GM18907 (cell line): ENCODE measurements at regions not wholly inside any gene's neighbourhood (a gene's known extent, or its start where the extent isn't known, plus 50 kb on each side); places are given as distances from the start of the nearest gene placed in this dataset.
"Not testable (repeated sequence)": the region's sequence is repeated elsewhere in the genome, so short reads cannot be mapped to it uniquely, and the experiment has no call there.

ENCODE experiments used
- ATAC-seq: cut with Tn5 transposase; IDR thresholded peaks from one replicate; pipeline ENCODE4 v1.9.1; 2021; ENCODE audit warnings: mild to moderate bottlenecking, moderate library complexity; ENCODE audit not compliant: unreplicated experiment

DNA sequence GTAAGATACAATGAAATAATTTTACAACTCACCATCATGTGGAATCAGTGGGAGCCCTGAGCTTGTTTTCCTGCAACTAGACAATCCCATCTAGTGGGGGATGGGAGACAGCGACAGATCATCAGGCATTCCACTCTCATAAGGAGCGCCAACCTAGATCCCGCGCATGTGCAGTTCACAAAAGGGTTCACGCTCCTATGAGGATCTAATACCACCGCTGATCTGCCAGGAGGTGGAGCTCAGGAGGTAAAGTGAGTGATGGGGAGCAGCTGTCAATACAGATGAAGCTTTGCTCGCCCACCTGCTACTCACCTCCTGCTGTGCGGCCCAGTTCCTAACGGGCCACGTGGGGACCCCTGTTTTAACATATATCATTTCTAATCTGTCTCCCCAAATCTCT, 165.7 kb upstream of the MXRA5 start:
- not testable (repeated sequence) for ATAC-seq

DNA sequence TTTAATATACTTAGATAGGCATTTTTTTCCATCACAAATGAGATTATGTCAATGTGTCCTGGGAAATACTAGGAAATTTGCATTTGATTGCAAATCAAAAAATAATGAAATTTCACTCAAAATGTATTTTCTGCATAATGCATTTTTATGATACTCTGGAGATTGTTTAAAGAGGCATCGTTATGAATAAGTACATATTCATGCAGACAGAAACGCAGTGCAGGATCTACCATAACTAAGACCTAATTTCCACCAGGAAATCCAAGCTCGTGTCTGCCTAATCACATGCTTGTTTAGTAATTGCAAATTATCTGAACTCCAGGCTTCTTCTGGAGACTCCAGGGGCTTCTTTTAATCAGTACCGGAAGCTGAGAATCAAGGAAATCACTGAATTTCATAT, 163.5 kb upstream of the MXRA5 start:
- ATAC-seq, result no peak

DNA sequence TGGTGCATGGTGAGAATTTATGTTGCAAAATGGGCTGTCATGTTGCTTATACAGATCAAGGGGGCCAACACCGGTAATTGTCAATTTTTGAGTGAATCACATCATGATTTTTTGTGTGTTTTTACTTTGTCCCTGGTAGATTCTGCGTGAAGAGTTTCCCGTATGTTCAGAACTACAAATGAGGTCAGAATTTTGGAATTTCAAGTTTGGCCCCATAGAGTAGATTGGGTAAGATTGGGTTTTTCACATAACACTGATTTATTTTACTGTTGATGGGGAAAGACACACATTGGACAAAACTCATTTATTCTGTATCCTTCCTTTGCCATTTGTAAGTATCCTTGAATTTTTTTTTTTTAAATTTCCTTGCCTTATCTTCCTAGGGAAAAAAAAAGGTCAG, 158.5 kb upstream of the MXRA5 start:
- ATAC-seq, result no peak

DNA sequence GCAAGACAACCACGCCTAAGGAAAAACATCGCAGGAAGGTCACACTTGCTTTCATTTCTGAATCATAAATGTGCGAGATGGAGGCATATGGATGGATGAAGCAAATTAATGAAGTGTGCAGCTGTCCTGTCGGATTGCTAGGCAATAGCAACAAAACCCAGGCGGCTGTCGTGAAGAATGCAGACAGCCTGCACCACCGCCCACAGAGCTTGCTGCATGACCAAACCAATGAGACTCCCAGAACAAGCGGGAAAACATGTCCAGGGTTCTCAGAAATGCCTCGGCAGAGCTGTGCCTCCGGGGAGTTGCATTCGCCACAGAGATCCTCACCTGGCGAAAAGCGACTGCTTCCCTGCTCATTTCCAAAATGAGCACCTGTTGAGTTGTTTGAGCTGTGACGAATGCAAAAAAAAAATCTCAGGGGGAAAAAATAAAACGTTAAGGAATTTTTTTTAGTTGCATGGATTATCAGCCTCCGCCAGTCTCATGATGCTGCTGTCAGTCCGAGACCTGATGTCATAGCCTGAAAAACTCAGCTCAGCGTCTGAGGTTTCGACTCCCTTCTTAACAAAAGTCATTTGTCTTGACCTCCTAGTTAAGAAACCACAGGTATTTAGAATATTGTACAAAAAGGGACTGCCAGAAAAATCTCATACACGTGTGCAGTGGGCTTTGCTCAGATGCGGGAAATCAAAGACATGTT, 155.5 kb upstream of the MXRA5 start:
- ATAC-seq, result no peak

DNA sequence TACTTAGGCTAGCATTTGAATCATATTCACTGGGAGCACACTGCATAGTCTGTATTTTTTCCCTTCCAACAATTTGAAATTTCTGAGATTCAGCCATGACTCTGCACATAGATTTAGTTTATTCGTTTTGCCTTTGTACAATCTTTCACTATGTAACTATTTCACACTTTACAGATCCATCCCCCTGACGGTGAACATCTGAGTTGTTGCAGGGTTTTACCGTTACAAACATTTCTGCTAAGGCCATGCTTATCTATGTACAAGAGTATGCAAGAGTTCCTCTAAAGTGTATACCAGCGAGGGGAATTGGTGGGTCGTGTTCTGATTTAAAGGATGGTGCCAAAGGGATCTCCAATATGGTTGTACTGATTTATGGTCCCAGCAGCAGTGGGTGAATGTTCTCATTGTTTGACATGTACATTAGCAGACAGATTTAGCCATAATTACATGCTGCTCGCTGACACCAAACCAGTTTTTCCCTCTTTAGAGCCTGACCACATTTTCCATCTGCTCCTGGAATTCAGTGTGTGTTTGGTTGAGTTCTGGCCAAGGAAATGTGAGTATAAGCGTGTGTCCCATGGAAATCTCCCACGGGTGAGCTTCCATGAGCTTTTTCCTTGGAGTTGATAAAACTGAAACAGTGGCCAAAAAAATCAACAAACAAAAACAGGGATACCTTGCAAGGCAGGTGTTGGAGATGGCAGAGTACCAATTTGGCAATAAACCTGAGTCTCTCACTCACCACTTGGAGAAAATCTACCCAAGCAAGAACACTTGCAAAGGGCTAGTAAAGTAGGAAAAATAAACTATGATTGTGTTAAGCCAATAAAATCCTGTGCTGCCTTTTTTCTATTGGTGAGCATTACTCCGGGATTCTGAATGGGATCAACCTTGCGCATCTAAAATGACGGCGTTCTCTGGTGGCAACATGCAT, 149.7 kb upstream of the MXRA5 start:
- ATAC-seq, result not testable (repeated sequence)

DNA sequence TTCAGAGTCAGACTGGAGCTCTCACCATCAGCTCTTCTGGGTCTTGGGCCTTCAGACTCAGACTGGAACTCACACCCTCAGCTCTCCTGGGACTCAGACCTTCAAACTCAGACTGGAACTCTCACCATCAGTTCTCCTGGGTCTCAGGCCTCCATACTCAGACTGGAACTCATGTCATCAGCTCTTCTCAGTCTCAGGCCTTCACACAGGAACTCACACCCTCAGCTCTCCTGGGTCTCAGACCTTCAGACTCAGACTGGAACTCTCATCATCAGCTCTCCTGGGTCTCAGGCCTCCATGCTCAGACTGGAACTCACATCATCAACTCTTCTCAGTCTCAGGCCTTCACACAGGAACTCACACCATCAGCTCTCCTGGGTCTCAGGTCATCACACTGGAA, 147.2 kb upstream of the MXRA5 start:
- no peak for ATAC-seq

DNA sequence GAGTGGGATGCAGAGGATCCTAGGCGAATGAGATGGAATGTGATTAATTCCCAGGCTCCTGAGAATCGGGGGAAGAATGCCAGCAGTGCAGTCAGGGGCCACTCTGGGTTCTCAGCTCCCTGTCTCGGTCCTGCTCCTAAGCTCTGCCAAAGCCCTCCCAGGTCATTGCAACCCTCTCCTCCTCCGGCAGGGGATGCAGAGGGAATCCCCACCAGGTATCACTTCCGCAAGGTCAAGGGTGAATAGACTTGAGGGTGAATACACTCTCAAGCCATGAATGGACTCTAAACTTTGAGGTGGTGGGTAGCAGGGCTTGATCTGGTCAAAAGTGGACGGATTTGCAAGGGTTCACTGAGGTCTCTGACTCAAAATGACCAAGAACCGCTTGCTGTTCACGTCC, 139.3 kb upstream of the MXRA5 start:
- no peak for ATAC-seq

DNA sequence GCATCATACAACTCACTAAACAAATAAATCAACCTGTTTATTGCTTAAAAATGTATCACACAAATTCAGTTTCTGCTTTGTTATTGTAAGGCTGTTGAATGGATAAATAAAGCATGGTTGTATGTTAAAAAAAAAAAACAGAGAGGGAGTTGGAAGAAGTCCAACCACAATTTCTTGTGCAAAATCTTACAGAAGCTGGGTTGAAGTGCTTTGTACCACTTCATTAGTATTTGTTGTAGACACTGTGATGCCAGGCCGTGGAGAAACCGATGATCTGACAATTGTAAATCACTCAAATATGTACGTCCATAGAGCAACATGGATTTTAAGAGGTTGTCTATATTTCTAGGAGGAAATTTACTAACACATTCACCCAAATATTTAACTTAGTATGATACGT, 132.6 kb upstream of the MXRA5 start:
- ATAC-seq, result no peak

DNA sequence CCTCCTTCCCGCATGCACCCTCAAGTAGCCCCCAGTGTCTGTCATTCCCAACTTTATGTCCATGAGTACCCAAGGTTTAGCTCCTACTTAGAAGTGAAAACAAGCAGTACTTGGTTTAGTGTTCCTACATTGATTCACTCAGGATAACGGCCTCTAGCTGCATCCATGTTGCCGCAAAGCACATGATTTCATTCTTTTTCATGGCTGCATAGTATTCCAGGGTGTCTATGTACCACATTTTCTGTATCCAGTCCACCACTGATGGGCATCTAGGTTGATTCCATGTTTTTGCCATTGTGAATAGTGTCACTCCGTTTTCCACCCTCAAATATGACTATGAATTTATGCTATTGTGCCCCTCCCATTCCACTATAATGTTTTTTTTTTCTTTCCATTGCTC, 130.5 kb upstream of the MXRA5 start:
- no peak for ATAC-seq

DNA sequence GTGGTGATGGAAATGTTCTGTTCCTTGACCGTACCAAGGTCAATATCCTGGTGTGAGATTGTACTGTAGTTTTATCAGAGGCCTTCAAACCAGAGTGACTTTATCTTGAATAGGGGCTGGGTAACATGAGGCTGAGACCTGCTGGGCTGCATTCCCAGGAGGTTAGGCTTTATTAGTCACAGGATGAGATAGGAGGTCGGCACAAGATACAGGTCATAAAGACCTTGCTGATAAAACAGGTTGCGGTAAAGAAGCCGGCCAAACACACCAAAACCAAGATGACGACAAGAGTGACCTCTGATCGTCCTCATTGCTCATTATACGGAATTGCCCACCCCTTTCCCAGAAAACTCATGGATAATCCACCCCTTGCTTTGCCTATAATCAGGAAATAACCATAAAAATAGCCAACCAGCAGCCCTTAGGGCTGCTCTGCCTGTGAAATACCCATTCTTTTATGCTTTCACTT, 123.8 kb upstream of the MXRA5 start:
- ATAC-seq, result not testable (repeated sequence)

DNA sequence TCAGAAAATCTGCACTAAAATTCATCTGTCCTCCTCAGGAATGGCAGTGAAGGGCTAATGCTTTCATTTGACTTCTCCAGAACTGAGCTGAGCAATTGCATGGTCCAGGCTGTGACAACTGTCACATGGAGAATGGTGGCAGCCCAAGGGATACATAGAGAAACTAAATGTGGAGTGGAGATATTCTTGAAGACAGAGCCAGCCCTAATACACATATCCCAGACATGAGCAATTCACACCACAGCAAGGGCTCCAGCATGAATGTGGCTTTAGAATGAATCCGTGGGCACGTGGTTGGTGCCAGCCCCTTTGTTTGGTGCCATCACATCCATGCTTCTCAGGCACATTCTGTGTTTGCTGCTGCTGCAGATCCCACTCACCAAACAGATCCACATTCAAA, 121.6 kb upstream of the MXRA5 start:
- ATAC-seq, result no peak

DNA sequence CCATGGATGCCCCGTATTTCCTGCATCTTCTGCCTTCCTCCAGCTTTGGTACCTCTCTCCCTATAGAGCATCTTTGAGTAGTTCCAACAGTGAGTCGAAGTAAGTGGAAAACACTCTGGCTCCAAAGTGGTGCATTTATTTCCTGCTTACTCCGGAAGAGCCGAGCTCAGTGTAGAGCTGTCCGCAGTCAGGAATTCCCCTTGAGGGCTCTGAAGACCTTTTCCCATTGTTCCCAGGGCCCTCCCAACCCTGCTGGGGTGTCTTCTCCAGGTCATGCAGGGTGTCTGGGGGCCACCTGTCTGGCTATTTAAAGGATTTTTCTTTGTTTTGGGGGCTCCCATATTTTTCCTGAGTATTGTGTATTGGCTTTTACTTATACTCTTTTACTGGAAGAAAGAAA, 118.6 kb upstream of the MXRA5 start:
- ATAC-seq, result no peak

DNA sequence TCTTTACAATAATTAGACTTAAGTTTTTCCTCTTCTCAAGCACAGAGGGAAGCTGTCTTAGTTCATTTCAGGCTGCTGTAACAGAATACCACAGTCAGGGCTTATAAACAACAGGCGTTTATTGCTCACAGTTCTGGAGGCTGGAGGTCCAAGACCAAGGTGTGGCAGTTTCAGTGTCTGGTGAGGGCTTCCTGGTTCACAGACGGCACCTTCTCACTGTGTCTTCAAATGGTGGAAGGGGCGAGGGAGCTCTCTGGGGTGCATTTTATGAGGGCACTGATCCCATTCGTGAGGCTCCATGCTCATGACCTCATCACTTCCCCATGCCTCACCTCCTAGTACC, 115.7 kb upstream of the MXRA5 start:
- no peak for ATAC-seq

DNA sequence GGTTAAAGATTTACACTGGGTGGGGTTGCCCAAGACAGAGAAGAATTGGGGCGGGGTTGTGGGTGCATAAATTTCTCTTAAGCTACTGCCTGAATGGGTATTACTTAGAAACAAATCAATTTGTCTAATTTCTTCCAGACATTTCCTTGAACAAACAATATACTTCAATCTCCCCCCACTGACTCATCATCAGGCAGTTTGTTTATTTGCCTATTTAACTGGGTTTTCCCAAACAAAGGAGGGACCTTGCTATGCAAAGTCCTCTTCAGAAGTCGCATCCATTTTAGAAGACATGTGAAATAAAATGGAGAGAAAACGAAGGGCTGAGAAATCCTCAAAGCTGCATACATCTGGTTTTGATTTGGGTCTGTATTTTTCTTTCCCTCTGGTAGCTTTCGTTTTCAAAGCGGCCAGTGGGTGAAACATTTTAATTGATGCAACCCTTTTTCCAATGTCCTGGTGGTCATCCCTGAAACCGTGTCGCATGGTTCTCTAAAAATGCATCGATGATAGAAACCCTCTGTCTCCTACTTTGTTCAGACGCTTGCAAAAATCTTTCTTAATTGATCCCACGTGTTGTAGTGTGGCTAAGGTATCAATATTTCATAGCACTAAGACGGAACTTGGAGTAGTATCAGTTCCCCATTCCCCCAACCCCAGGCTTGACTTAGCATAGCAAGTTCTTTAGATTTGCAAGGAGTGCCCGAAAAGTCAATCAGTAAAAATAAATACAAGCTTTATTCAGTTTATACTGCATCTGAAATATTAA, 115.1 kb upstream of the MXRA5 start:
- ATAC-seq, result peak; percentile 46

DNA sequence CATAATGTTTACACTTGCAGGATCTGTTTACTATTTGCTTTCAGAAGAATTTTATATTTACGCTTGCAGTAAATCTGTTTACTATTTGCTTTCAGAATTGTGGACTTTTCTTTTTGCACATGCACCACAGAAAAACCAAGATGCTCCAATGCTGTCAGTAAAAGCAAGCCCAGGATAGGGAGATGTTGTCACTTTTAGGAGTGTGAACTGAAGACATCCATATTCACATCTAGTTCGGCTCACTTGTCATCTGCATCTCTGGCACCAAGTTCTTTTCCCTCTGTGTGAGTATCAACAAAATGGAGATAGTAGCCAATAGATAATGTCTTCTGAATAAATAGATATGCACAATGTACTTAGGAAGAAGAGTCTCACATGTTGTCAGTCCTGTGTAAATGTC, 109.3 kb upstream of the MXRA5 start:
- ATAC-seq, result no peak

DNA sequence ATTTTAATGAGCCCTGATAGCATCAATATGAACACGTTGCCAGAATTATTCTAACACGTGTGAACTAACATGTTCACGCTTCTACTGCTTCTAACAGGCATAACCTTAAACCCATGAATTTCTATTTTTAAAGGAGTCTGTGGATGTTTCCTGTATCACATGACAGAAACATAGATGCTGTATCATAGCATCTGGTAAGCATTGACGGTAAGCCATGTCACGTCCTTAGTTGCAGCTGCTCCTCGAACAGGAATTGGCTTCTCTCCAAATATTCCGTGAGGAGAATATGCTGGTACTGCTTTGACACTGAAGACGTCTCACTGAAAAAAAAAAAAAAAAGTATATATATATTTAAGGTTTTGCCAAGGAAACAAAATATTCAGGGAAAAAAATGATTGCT, 105.1 kb upstream of the MXRA5 start:
- no peak for ATAC-seq

DNA sequence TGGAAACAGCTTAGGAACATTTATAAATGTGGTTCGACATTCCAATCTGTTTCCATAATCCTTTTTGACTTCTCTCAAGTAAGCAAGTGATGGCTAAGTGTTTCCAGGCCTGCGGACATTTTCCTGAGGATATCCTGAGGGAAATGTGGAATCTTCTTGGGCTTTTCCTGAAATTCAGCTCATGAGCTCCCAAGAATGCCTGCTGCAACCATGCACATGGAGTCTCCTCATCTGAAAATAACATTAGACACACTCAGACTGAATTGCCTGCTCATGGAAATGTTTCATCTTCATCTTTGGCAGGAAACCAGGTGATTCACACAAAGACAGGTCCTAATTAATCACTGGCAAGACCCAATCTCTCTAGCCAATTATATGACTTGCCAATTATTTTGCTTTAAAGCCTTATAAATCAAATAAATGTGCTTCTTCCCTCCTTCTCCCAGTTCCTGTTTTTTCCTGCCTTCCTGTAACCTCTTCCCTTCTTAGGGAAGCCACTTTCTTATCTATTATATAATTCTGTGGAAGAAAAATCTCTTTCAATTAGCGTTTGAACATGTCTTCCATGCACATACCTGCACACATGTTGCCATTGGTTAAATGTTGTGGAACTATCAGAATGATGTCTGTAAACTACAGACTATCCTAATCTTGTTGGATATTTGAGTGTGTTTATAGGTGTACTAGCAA, 104.6 kb upstream of the MXRA5 start:
- ATAC-seq, result no peak

DNA sequence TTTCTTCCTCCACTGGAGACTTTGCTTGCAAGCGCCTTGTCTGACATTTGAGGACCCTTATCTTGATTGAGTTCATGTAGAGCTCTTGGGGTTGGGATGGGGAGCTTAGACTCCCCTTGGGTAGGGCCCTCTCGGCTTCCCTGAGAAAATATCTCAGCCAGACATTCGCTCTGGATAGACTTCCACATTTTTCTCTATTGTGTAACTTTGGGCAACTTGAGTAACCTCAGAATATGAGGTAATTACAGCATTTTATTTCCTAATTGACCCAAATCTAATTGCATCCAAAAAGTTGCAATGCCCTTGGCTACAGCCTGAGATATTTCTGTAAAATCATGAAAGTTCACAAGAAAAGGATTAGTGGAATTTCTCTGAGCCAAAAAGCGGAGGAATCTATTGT, 102.8 kb upstream of the MXRA5 start:
- no peak for ATAC-seq

DNA sequence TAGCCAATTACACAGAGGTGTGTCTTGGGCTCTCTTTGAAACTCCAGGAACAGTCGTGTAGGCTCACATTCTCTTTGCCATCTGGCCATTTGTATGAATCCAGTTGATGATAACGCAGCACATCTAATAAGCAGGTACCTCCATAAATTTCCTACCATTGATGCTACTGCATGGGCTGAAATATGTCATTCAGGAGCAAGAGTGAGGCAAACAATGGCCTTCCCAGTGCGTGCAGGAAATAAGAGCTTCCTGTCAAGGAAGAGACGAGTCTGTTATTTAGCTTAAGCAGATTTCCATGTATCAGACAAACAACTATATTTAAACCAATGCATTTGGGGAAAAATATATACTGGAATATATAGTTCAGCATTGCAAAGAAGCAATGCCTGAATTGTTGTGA, 102.1 kb upstream of the MXRA5 start:
- no peak for ATAC-seq

DNA sequence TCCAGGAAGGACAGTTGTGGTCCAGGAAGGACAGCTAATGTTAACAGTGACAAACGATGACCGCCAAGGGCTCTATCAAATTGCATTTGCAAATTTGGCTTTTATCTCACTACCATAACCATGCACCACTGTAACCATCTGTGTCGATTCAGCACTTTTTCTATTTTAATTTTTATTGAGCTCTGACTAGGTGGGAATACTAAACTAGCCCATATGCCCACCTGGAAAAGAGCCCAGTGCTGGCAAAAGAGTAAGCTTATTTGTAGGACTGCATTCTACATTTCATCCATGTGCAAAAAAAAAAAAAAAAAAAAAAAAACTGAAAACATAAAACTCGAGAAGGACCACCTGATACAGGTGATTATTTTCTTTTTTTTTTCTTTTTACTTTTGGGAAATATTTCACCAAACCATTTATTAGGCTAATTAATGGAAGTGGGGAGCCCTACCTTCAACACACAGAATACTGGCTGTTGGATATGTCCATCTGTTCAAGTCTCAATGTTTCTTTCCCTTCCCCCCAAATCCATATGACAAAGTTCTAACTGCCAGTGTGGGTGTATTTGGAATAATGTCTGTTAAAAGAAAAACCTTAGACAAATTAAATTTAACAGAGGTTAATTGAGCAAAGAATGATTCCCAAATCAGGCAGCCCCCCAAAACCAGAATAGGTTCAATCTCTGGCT, 99.5 kb upstream of the MXRA5 start:
- ATAC-seq, result no peak
